Neural progenitor cell (in vitro differentiated cells): ENCODE measurements at regions not wholly inside any gene's neighbourhood (a gene's known extent, or its start where the extent isn't known, plus 50 kb on each side); places are given as distances from the start of the nearest gene placed in this dataset.

ENCODE experiments used
- DNase-seq: peaks from one replicate; pipeline ENCODE4 v3.0.0-alpha.2; 2016; ENCODE audit warnings: low spot score
- H2AFZ ChIP-seq: fragments of 200-600 bp; sonication (generic); replicated peaks from 2 replicates; pipeline ENCODE4 v1.6.1; 2016; ENCODE audit warnings: antibody characterized with exemption
- H3F3A ChIP-seq: fragments of 200-600 bp; sonication (generic); 2 replicates; pipeline ENCODE4 v1.6.1; 2016; ENCODE audit warnings: antibody characterized with exemption, low read depth
- H3K27ac ChIP-seq: fragments of 200-600 bp; sonication (generic); 2 replicates; pipeline ENCODE4 v1.5.1; 2016; ENCODE audit warnings: mild to moderate bottlenecking
- H3K27me3 ChIP-seq: fragments of 200-600 bp; sonication (generic); 2 replicates; pipeline ENCODE4 v1.6.1; 2016; ENCODE audit warnings: mild to moderate bottlenecking, moderate library complexity
- H3K36me3 ChIP-seq: fragments of 200-600 bp; sonication (generic); 2 replicates; pipeline ENCODE4 v1.5.1; 2016
- H3K4me1 ChIP-seq: fragments of 200-600 bp; sonication (generic); 2 replicates; pipeline ENCODE4 v1.6.1; 2016; ENCODE audit warnings: mixed run types
- H3K4me2 ChIP-seq: fragments of 200-600 bp; sonication (generic); 2 replicates; pipeline ENCODE4 v1.6.1; 2016
- H3K4me3 ChIP-seq: fragments of 200-600 bp; sonication (generic); 2 replicates; pipeline ENCODE4 v1.5.1; 2016
- H3K79me2 ChIP-seq: fragments of 200-600 bp; sonication (generic); 2 replicates; pipeline ENCODE4 v1.6.1; 2016; ENCODE audit warnings: low read depth
- H3K9ac ChIP-seq: fragments of 200-600 bp; sonication (generic); 2 replicates; pipeline ENCODE4 v1.6.1; 2016
- H3K9me3 ChIP-seq: fragments of 200-600 bp; sonication (generic); 2 replicates; pipeline ENCODE4 v1.5.1; 2016; ENCODE audit warnings: low read depth
- H4K20me1 ChIP-seq: fragments of 200-600 bp; sonication (generic); 2 replicates; pipeline ENCODE4 v1.6.1; 2016; ENCODE audit warnings: low read depth
- H3K27ac Mint-ChIP-seq: 3 replicates; pipeline ENCODE4 v1.8.0; 2021; ENCODE audit warnings: mixed read lengths
- H3K27me3 Mint-ChIP-seq: 2 replicates; pipeline ENCODE4 v1.8.0; 2022; ENCODE audit warnings: low read depth, mild to moderate bottlenecking, inconsistent platforms, moderate library complexity, mixed read lengths; ENCODE audit not compliant: insufficient read depth
- H3K36me3 Mint-ChIP-seq: 3 replicates; pipeline ENCODE4 v1.8.0; 2021; ENCODE audit warnings: mixed read lengths
- H3K4me1 Mint-ChIP-seq: 3 replicates; pipeline ENCODE4 v1.8.0; 2021; ENCODE audit warnings: mixed read lengths
- H3K4me3 Mint-ChIP-seq: 3 replicates; pipeline ENCODE4 v1.8.0; 2021; ENCODE audit warnings: mild to moderate bottlenecking, moderate library complexity, mixed read lengths
- H3K9me3 Mint-ChIP-seq: 3 replicates; pipeline ENCODE4 v1.8.0; 2020; ENCODE audit warnings: mixed read lengths
- EZH2 ChIP-seq: fragments of 200-600 bp; sonication (generic); IDR thresholded peaks from 2 replicates; pipeline ENCODE4 v1.6.1; 2017; ENCODE audit warnings: antibody characterized with exemption, mild to moderate bottlenecking, moderate library complexity
- EZH2phosphoT487 ChIP-seq: fragments of 200-600 bp; sonication (generic); IDR thresholded peaks from 2 replicates; pipeline ENCODE4 v1.6.1; 2017; ENCODE audit warnings: antibody characterized with exemption
- TF ChIP-seq, protein P1 (sequence below): fragments of 200-600 bp; sonication (generic); IDR thresholded peaks from 2 replicates; pipeline ENCODE4 v1.5.1; 2017; ENCODE audit warnings: antibody characterized with exemption, mild to moderate bottlenecking

DNA sequence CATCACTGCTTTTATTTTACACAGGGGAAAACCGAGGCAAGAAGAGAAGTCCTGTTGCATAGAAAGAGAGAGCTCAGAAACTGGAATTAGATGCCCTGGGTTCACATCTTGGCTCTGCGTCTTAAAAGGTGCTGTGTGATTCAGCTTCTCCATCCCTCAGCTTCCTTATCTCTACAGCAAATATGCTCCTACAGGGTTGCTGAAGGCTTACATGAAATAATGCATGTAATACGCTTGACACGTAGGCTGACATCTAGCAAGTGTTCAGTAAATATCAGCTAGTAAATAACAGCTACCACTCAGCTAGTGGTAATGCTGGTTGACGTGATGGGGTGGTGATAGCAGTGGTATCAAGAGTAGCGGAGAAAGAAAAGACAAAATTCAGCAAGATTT lies 77.1 kb upstream of the CD55 start:
- Mint-ChIP-seq H3K9me3 (no peaks in the 10 kb centered on the region), H3K27me3 (no peaks in the 10 kb centered on the region), H3K4me1 (no peaks in the 10 kb centered on the region), H3K27ac (no peak overlapping the region), H3K36me3 (no peaks in the 10 kb centered on the region), H3K4me3 (no peak overlapping the region)
- H3K4me3 ChIP-seq = no peak overlapping the region
- no peaks in the 10 kb centered on the region for H3K4me1 ChIP-seq
- H2AFZ ChIP-seq = no peak overlapping the region
- no peak for DNase-seq
- H4K20me1 ChIP-seq = no peaks in the 10 kb centered on the region
- no peaks in the 10 kb centered on the region for H3K36me3 ChIP-seq
- no peaks in the 10 kb centered on the region for H3K27me3 ChIP-seq
- no peaks in the 10 kb centered on the region for H3K79me2 ChIP-seq
- H3K4me2 ChIP-seq = no peak overlapping the region
- H3K9me3 ChIP-seq = no peaks in the 10 kb centered on the region
- TF ChIP-seq, protein P1, sequence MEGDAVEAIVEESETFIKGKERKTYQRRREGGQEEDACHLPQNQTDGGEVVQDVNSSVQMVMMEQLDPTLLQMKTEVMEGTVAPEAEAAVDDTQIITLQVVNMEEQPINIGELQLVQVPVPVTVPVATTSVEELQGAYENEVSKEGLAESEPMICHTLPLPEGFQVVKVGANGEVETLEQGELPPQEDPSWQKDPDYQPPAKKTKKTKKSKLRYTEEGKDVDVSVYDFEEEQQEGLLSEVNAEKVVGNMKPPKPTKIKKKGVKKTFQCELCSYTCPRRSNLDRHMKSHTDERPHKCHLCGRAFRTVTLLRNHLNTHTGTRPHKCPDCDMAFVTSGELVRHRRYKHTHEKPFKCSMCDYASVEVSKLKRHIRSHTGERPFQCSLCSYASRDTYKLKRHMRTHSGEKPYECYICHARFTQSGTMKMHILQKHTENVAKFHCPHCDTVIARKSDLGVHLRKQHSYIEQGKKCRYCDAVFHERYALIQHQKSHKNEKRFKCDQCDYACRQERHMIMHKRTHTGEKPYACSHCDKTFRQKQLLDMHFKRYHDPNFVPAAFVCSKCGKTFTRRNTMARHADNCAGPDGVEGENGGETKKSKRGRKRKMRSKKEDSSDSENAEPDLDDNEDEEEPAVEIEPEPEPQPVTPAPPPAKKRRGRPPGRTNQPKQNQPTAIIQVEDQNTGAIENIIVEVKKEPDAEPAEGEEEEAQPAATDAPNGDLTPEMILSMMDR = no peak
- H3K27ac ChIP-seq = no peak overlapping the region
- no peak overlapping the region for H3K9ac ChIP-seq
- H3F3A ChIP-seq = no peaks in the 10 kb centered on the region

DNA sequence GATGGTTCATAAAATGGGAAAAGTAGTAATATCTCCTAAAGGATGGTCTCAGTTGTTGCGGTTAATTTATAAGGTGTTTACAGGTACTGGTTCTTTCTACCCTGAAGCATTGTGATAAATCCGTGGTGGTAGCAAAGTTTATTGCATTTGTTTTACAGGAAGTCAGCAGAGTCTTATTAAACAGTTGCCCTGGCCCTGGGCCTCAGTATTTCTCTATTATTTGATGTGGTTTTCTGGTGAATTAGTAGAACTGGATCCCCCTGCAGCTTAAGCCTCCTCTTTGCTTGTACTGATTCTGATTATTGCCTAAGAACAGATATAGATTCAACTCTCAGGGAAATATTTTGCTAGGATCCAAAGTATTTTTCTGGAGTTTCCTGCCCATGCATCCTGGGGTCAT lies 76.4 kb upstream of the CD55 start:
- H3K4me3 ChIP-seq = no peak overlapping the region
- no peaks in the 10 kb centered on the region for H3K79me2 ChIP-seq
- Mint-ChIP-seq H3K27me3 (no peaks in the 10 kb centered on the region), H3K4me3 (no peak overlapping the region), H3K4me1 (no peaks in the 10 kb centered on the region), H3K27ac (no peak overlapping the region), H3K36me3 (no peaks in the 10 kb centered on the region), H3K9me3 (no peaks in the 10 kb centered on the region)
- no peaks in the 10 kb centered on the region for H4K20me1 ChIP-seq
- no peak overlapping the region for H3K27ac ChIP-seq
- H3K9ac ChIP-seq = no peak overlapping the region
- no peak overlapping the region for H3K4me2 ChIP-seq
- no peak for DNase-seq
- H3K9me3 ChIP-seq = no peaks in the 10 kb centered on the region
- TF ChIP-seq EZH2phosphoT487 = no peak
- TF ChIP-seq EZH2 = no peak
- TF ChIP-seq, protein P1 = no peak
- H3K36me3 ChIP-seq = no peaks in the 10 kb centered on the region
- H3F3A ChIP-seq = no peaks in the 10 kb centered on the region
- H3K27me3 ChIP-seq = no peaks in the 10 kb centered on the region
- H2AFZ ChIP-seq = no peak overlapping the region
- no peaks in the 10 kb centered on the region for H3K4me1 ChIP-seq

DNA sequence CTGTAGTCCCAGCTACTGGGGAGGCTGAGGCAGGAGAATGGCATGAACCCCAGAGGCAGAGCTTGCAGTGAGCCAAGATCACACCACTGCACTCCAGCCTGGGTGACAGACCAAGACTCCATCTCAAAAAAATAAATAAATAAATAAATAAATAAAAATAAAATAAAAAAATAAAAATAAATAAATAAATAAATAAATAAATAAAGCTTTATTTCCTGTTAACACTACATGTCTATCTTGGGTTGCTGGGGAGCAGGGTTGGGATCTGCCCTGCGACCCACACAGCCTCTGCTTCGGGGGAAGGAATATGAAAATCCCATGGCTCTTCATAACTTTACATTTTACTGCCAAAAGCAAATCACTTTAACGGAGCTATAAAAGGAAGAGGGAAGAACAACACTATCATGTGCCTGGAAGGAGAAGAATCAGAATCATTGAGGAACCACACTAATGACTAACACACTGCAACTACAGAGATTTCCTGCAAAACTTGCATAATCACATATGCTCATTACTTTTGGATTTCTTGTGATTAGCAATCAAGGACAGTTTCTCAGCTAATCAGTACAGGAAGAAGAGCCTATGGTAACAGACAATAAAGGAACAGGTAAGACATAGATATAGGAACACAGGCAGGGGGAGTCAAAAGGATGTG lies 72.8 kb upstream of the CD55 start:
- H3F3A ChIP-seq = no peaks in the 10 kb centered on the region
- TF ChIP-seq EZH2 = no peak
- TF ChIP-seq, protein P1 = no peak
- TF ChIP-seq EZH2phosphoT487 = no peak
- Mint-ChIP-seq H3K36me3 (no peaks in the 10 kb centered on the region), H3K27me3 (no peaks in the 10 kb centered on the region), H3K4me3 (no peak overlapping the region), H3K9me3 (peaks cover 3% of the 10 kb centered on the region), H3K4me1 (no peaks in the 10 kb centered on the region), H3K27ac (no peak overlapping the region)
- H3K36me3 ChIP-seq = no peaks in the 10 kb centered on the region
- H3K9ac ChIP-seq = no peak overlapping the region
- H3K27me3 ChIP-seq = no peaks in the 10 kb centered on the region
- no peaks in the 10 kb centered on the region for H3K9me3 ChIP-seq
- H3K4me3 ChIP-seq = no peak overlapping the region
- no peaks in the 10 kb centered on the region for H3K79me2 ChIP-seq
- no peaks in the 10 kb centered on the region for H4K20me1 ChIP-seq
- no peak overlapping the region for H3K4me2 ChIP-seq
- H2AFZ ChIP-seq = no peak overlapping the region
- H3K4me1 ChIP-seq = no peaks in the 10 kb centered on the region
- no peak overlapping the region for H3K27ac ChIP-seq
- no peak for DNase-seq
